DND-41 (cell line): ENCODE measurements at regions not wholly inside any gene's neighbourhood (a gene's known extent, or its start where the extent isn't known, plus 50 kb on each side); places are given as distances from the start of the nearest gene placed in this dataset.

Experiments used
- ATAC-seq: fragments of 200-7000 bp; cut with Tn5 transposase; 3 replicates; pipeline ENCODE4 v1.9.1; 2021; ENCODE audit warnings: low read depth; ENCODE audit not compliant: insufficient read depth
- DNase-seq: peaks from one replicate; pipeline ENCODE4 v3.0.0-alpha.2; 2020
- H2AFZ ChIP-seq: 2 replicates; pipeline ENCODE4 v1.6.0; 2012; ENCODE audit warnings: low read depth, low read length
- H3K27ac ChIP-seq: 2 replicates; pipeline ENCODE4 v1.5.1; 2012; ENCODE audit warnings: low read length, inconsistent platforms
- H3K27me3 ChIP-seq: fragments of 200-600 bp; sonication (generic); 2 replicates; pipeline ENCODE4 v1.6.0; 2012; ENCODE audit warnings: low read length, mild to moderate bottlenecking, inconsistent platforms; ENCODE audit not compliant: insufficient read depth, poor library complexity
- H3K36me3 ChIP-seq: 2 replicates; pipeline ENCODE4 v1.5.1; 2012; ENCODE audit warnings: low read length, inconsistent platforms; ENCODE audit not compliant: insufficient read depth
- H3K4me1 ChIP-seq: 2 replicates; pipeline ENCODE4 v1.5.1; 2012; ENCODE audit warnings: mild to moderate bottlenecking, low read length; ENCODE audit not compliant: insufficient read depth
- H3K4me2 ChIP-seq: 2 replicates; pipeline ENCODE4 v1.6.0; 2012; ENCODE audit warnings: mild to moderate bottlenecking, moderate library complexity, low read length, inconsistent platforms; ENCODE audit not compliant: insufficient read depth
- H3K4me3 ChIP-seq, 2 experiments: fragments of 200-600 bp in 1 of 2; shearing (Covaris generic) in 1 of 2; 2 replicates each; pipeline ENCODE4 v1.5.1; 2012 to 2016; ENCODE audit warnings: inconsistent platforms in 2 of 2, low read length in 2 of 2, mild to moderate bottlenecking in 2 of 2, low read depth in 1 of 2, moderate library complexity in 1 of 2
- H3K79me2 ChIP-seq: 2 replicates; pipeline ENCODE4 v1.6.0; 2012; ENCODE audit warnings: low read length, inconsistent platforms; ENCODE audit not compliant: insufficient read depth
- H3K9ac ChIP-seq: 2 replicates; pipeline ENCODE4 v1.6.0; 2012; ENCODE audit warnings: low read depth, mild to moderate bottlenecking, inconsistent platforms, low read length, moderate library complexity
- H3K9me3 ChIP-seq: 2 replicates; pipeline ENCODE4 v1.5.1; 2012; ENCODE audit warnings: low read length, moderate library complexity, mild to moderate bottlenecking, inconsistent platforms; ENCODE audit not compliant: insufficient read depth, severe bottlenecking
- H4K20me1 ChIP-seq: 2 replicates; pipeline ENCODE4 v1.6.0; 2012; ENCODE audit warnings: low read length; ENCODE audit not compliant: insufficient read depth
- CTCF ChIP-seq: IDR thresholded peaks from 2 replicates; pipeline ENCODE4 v1.5.1; 2012; ENCODE audit warnings: borderline replicate concordance, low read length, moderate library complexity, mild to moderate bottlenecking; ENCODE audit not compliant: poor library complexity, severe bottlenecking; ENCODE audit errors: extremely low read depth
- EZH2 ChIP-seq: IDR thresholded peaks from 3 replicates; pipeline ENCODE4 v1.6.1; 2012; ENCODE audit warnings: borderline replicate concordance, low read depth, mild to moderate bottlenecking, moderate library complexity, low read length, inconsistent platforms; ENCODE audit not compliant: severe bottlenecking

- Histone ChIP-seq H3K27ac (no peak overlapping the region), H3K36me3 (no peaks in the 10 kb centered on the region), H2AFZ (no peak overlapping the region), H3K4me3 (no peak overlapping the region), H3K27me3 (peaks cover 52% of the 10 kb centered on the region), H4K20me1 (0 out of 2 replicates have a peak, but pooled peaks cover 2% of the 10 kb centered on the region), H3K4me2 (no peak overlapping the region), H3K9me3 (no peaks in the 10 kb centered on the region), H3K4me1 (no peaks in the 10 kb centered on the region), H3K9ac (no peak overlapping the region), H3K79me2 (no peaks in the 10 kb centered on the region)
- ATAC-seq, result no peak
- TF ChIP-seq CTCF (no peak), EZH2 (no peak)
- no peak for DNase-seq
Observed at GRCh38 chr1:157400766-157401165, 151.5 kb downstream of the FCRL5 start.

GRCh38 chr1:157399984-157400382, 152.3 kb downstream of the FCRL5 start:
- Histone ChIP-seq H3K4me1 (no peaks in the 10 kb centered on the region), H3K36me3 (no peaks in the 10 kb centered on the region), H3K4me2 (no peak overlapping the region), H3K9ac (no peak overlapping the region), H3K9me3 (no peaks in the 10 kb centered on the region), H3K4me3 (no peak overlapping the region), H3K27ac (no peak overlapping the region), H4K20me1 (0 out of 2 replicates have a peak, but pooled peaks cover 2% of the 10 kb centered on the region), H2AFZ (no peak overlapping the region), H3K79me2 (no peaks in the 10 kb centered on the region), H3K27me3 (peaks cover 49% of the 10 kb centered on the region)
- ATAC-seq (no peak), DNase-seq (no peak)
- TF ChIP-seq CTCF, result no peak
- TF ChIP-seq EZH2, result no peak

GRCh38 chr1:157399343-157399983, 152.9 kb downstream of the FCRL5 start:
- Histone ChIP-seq H3K4me3 (no peak overlapping the region), H3K27ac (no peak overlapping the region), H3K36me3 (no peaks in the 10 kb centered on the region), H3K9ac (no peak overlapping the region), H3K27me3 (peaks cover 49% of the 10 kb centered on the region), H4K20me1 (0 out of 2 replicates have a peak, but pooled peaks cover 2% of the 10 kb centered on the region), H3K4me2 (no peak overlapping the region), H3K9me3 (no peaks in the 10 kb centered on the region), H3K4me1 (no peaks in the 10 kb centered on the region), H2AFZ (no peak overlapping the region), H3K79me2 (no peaks in the 10 kb centered on the region)
- DNase-seq, result no peak
- ATAC-seq, result no peak
- TF ChIP-seq CTCF, result no peak
- no peak for TF ChIP-seq EZH2

GRCh38 chr1:157390651-157391050, 161.7 kb downstream of the FCRL5 start:
- H3K4me2 ChIP-seq, result no peak overlapping the region
- no peak overlapping the region for H2AFZ ChIP-seq
- no peaks in the 10 kb centered on the region for H3K4me1 ChIP-seq
- no peak for DNase-seq
- no peaks in the 10 kb centered on the region for H3K36me3 ChIP-seq
- no peak overlapping the region for H3K27ac ChIP-seq
- no peak for ATAC-seq
- H3K4me3 ChIP-seq, result no peak overlapping the region
- no peaks in the 10 kb centered on the region for H3K9me3 ChIP-seq
- H3K27me3 ChIP-seq, result peaks cover 20% of the 10 kb centered on the region
- TF ChIP-seq EZH2 (no peak), CTCF (no peak)
- no peak overlapping the region for H3K9ac ChIP-seq
- no peaks in the 10 kb centered on the region for H3K79me2 ChIP-seq
- no peaks in the 10 kb centered on the region for H4K20me1 ChIP-seq
